Gastrocnemius medialis (tissue), 4 donors: ENCODE measurements at regions not wholly inside any gene's neighbourhood (a gene's known extent, or its start where the extent isn't known, plus 50 kb on each side); places are given as distances from the start of the nearest gene placed in this dataset.

ENCODE experiments used
- POLR2A ChIP-seq, 2 donors: fragments of 450-650 bp; IDR thresholded peaks; one replicate each; pipeline ENCODE4 v1.6.1; 2017; ENCODE audit warnings: antibody characterized with exemption in 2 of 2, mild to moderate bottlenecking in 2 of 2, moderate library complexity in 2 of 2
- TF ChIP-seq, protein P1 (sequence below), 5 experiments: fragments of 450-650 bp in 3 of 5; fragments of 200-600 bp in 2 of 5; sonication (generic) in 2 of 5; IDR thresholded peaks in 4 of 5; conservative IDR thresholded peaks in 1 of 5; 1 replicate in 4 of 5; 2 replicates in 1 of 5; pipeline ENCODE4 v1.5.1; 2016 to 2019; ENCODE audit warnings: antibody characterized with exemption in 5 of 5, mild to moderate bottlenecking in 3 of 5, moderate library complexity in 3 of 5

DNA sequence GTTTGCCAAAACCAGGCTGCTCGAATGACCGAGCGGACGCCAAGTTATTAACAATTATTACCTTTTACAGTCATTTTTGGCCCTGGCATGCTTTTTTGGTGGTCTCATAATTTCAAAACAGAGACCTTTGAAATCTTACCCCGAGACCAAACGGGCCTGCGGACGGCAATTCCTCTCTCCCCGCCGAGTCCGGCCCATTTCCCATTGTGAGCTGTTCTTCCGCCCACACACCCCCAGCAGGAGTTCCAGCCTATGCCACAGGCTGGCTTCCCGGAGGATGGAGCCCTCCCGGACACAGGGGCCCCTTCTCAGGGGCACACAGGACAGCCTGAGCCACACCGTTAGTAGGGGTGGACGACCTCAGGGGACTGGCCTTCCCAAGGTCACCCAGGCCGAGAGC is 130.7 kb downstream of the C16orf95 start:
- TF ChIP-seq, protein P1, sequence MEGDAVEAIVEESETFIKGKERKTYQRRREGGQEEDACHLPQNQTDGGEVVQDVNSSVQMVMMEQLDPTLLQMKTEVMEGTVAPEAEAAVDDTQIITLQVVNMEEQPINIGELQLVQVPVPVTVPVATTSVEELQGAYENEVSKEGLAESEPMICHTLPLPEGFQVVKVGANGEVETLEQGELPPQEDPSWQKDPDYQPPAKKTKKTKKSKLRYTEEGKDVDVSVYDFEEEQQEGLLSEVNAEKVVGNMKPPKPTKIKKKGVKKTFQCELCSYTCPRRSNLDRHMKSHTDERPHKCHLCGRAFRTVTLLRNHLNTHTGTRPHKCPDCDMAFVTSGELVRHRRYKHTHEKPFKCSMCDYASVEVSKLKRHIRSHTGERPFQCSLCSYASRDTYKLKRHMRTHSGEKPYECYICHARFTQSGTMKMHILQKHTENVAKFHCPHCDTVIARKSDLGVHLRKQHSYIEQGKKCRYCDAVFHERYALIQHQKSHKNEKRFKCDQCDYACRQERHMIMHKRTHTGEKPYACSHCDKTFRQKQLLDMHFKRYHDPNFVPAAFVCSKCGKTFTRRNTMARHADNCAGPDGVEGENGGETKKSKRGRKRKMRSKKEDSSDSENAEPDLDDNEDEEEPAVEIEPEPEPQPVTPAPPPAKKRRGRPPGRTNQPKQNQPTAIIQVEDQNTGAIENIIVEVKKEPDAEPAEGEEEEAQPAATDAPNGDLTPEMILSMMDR (IDR thresholded peaks at IDR 0.05 in 4 of 5, conservative IDR thresholded peaks at IDR 0.05 in 1 of 5) = no peak
- TF ChIP-seq POLR2A (IDR thresholded peaks at IDR 0.05) = no peak
